HCT116 (cell line): ENCODE measurements at regions not wholly inside any gene's neighbourhood (a gene's known extent, or its start where the extent isn't known, plus 50 kb on each side); places are given as distances from the start of the nearest gene placed in this dataset.

Experiments
- ATAC-seq: fragments of 200-7000 bp; cut with Tn5 transposase; 2 replicates; pipeline ENCODE4 v1.9.1; 2020; ENCODE audit warnings: mild to moderate bottlenecking, moderate library complexity
- BruUV-seq: library from RNA; stranded (reverse); fragments of 400-500 nt; replicated peaks from 2 replicates; lab custom pipeline; 2021; lab: Mats Ljungman, UMichigan
- CTCF ChIA-PET: fragments of 300-600 bp; sonication (Branson Sonifier 250); formaldehyde crosslinking; loops from one replicate; lab custom pipeline; 2021; ENCODE audit warnings: antibody characterized with exemption; lab: Charles Lee
- POLR2A ChIA-PET: fragments of 300-600, 350-600 bp; sonication (Branson Sonifier 250); formaldehyde crosslinking; loops from one replicate; lab custom pipeline; 2021; ENCODE audit warnings: antibody characterized with exemption; lab: Charles Lee
- RAD21 ChIA-PET, 2 experiments: fragments of 300-600 bp; sonication (Branson Sonifier 250); formaldehyde crosslinking; loops; one replicate each; lab custom pipeline; 2023; ENCODE audit warnings: low total read pairs in 2 of 2; ENCODE audit not compliant: uncharacterized antibody in 2 of 2, unreplicated experiment in 2 of 2, low non-redundant PET in 1 of 2; lab: Charles Lee
- DNase-seq: peaks from one replicate; pipeline ENCODE4 v3.0.0-alpha.2; 2010; ENCODE audit warnings: low read depth, low spot score
- H2AFZ ChIP-seq: fragments of 200-600 bp; shearing (Covaris generic), sonication (generic); 2 replicates; pipeline ENCODE4 v1.6.1; 2017; ENCODE audit warnings: low read depth, mixed run types, mixed read lengths, antibody characterized with exemption, low read length; ENCODE audit not compliant: poor library complexity, severe bottlenecking
- H3K27ac ChIP-seq: 2 replicates; pipeline ENCODE4 v1.5.1; 2012; ENCODE audit warnings: low read depth, low read length
- H3K27me3 ChIP-seq: fragments of 200-600 bp; sonication (generic); 2 replicates; pipeline ENCODE4 v1.6.1; 2016; ENCODE audit warnings: mixed run types, low read length, mixed read lengths; ENCODE audit not compliant: insufficient read depth
- H3K36me3 ChIP-seq, 2 experiments: fragments of 200-500 bp in 1 of 2; fragments of 200-600 bp in 1 of 2; sonication (Bioruptor generic) in 1 of 2; sonication (generic) in 1 of 2; 2 replicates each; pipeline versions ENCODE4 v1.5.1 to v1.6.1; 2014 to 2016; ENCODE audit warnings: low read length in 2 of 2, inconsistent platforms in 1 of 2, mixed read lengths in 1 of 2, mixed run types in 1 of 2; ENCODE audit not compliant: insufficient read depth in 2 of 2, control insufficient read depth in 1 of 2
- H3K4me1 ChIP-seq, 2 experiments: fragments of 200-600 bp in 1 of 2; sonication (generic) in 1 of 2; 2 replicates each; pipeline versions ENCODE4 v1.5.1 to v1.6.1; 2012 to 2017; ENCODE audit warnings: low read length in 2 of 2, inconsistent platforms in 1 of 2, mild to moderate bottlenecking in 1 of 2, mixed read lengths in 1 of 2, mixed run types in 1 of 2, moderate library complexity in 1 of 2; ENCODE audit not compliant: insufficient read depth in 2 of 2, control insufficient read depth in 1 of 2
- H3K4me2 ChIP-seq: fragments of 200-600 bp; sonication (generic); 2 replicates; pipeline ENCODE4 v1.6.1; 2017; ENCODE audit warnings: mixed run types, low read length, mixed read lengths
- H3K4me3 ChIP-seq, 2 experiments: fragments of 200-600 bp in 1 of 2; sonication (generic) in 1 of 2; replicated peaks in 1 of 2; 2 replicates each; pipeline ENCODE4 v1.5.1; 2011 to 2016; ENCODE audit warnings: low read length in 2 of 2, control low read depth in 1 of 2, low read depth in 1 of 2, mild to moderate bottlenecking in 1 of 2, mixed read lengths in 1 of 2, mixed run types in 1 of 2
- H3K79me2 ChIP-seq: fragments of 200-600 bp; sonication (generic); 2 replicates; pipeline ENCODE4 v1.6.1; 2017; ENCODE audit warnings: mild to moderate bottlenecking, mixed run types, low read length, moderate library complexity, mixed read lengths; ENCODE audit not compliant: insufficient read depth
- H3K9ac ChIP-seq: fragments of 200-600 bp; sonication (generic); 2 replicates; pipeline ENCODE4 v1.6.1; 2016; ENCODE audit warnings: low read length, mixed read lengths
- H3K9me2 ChIP-seq: fragments of 200-600 bp; sonication (generic), shearing (Covaris generic); 2 replicates; pipeline ENCODE4 v1.6.1; 2017; ENCODE audit warnings: mixed run types, mild to moderate bottlenecking, moderate library complexity; ENCODE audit not compliant: insufficient read depth
- H3K9me3 ChIP-seq, 2 experiments: fragments of 200-500 bp in 1 of 2; fragments of 200-600 bp in 1 of 2; sonication (Bioruptor generic) in 1 of 2; sonication (generic) in 1 of 2; 2 replicates each; pipeline ENCODE4 v1.6.1; 2014 to 2017; ENCODE audit warnings: low read length in 2 of 2, mixed read lengths in 2 of 2, inconsistent platforms in 1 of 2, low read depth in 1 of 2, mild to moderate bottlenecking in 1 of 2, mixed run types in 1 of 2, moderate library complexity in 1 of 2; ENCODE audit not compliant: control insufficient read depth in 1 of 2, insufficient read depth in 1 of 2
- H4K20me1 ChIP-seq: fragments of 200-600 bp; sonication (generic), shearing (Covaris generic); 2 replicates; pipeline ENCODE4 v1.6.1; 2017; ENCODE audit warnings: mixed run types, mild to moderate bottlenecking, moderate library complexity; ENCODE audit not compliant: insufficient read depth
- CBX3 ChIP-seq: IDR thresholded peaks from 2 replicates; pipeline ENCODE4 v1.6.1; 2012; ENCODE audit warnings: low read depth
- CEBPB ChIP-seq: IDR thresholded peaks from 2 replicates; pipeline ENCODE4 v1.6.1; 2012; ENCODE audit warnings: low read depth
- EGR1 ChIP-seq: IDR thresholded peaks from 2 replicates; pipeline ENCODE4 v1.6.1; 2012; ENCODE audit warnings: low read depth
- ELF1 ChIP-seq: IDR thresholded peaks from 2 replicates; pipeline ENCODE4 v1.6.1; 2012; ENCODE audit warnings: low read depth, borderline replicate concordance
- EZH2phosphoT487 ChIP-seq: fragments of 200-600 bp; IDR thresholded peaks from 2 replicates; pipeline ENCODE4 v1.6.1; 2018; ENCODE audit warnings: antibody characterized with exemption, borderline replicate concordance
- FOSL1 ChIP-seq: IDR thresholded peaks from 2 replicates; pipeline ENCODE4 v1.6.1; 2012; ENCODE audit warnings: low read depth
- SRF ChIP-seq: IDR thresholded peaks from 2 replicates; pipeline ENCODE4 v1.6.1; 2012; ENCODE audit warnings: low read depth
- intact Hi-C: fragments of 100-400 bp; cut with micrococcal nuclease; formaldehyde crosslinking; loops from 2 replicates; pipeline ENCODE4 v1.10.0; 2022
- TF ChIP-seq, protein P1 (sequence below): IDR thresholded peaks from 2 replicates; pipeline ENCODE4 v1.6.1; 2011; ENCODE audit warnings: mild to moderate bottlenecking, low read length, moderate library complexity; ENCODE audit not compliant: insufficient replicate concordance; ENCODE audit errors: extremely low read depth

DNA sequence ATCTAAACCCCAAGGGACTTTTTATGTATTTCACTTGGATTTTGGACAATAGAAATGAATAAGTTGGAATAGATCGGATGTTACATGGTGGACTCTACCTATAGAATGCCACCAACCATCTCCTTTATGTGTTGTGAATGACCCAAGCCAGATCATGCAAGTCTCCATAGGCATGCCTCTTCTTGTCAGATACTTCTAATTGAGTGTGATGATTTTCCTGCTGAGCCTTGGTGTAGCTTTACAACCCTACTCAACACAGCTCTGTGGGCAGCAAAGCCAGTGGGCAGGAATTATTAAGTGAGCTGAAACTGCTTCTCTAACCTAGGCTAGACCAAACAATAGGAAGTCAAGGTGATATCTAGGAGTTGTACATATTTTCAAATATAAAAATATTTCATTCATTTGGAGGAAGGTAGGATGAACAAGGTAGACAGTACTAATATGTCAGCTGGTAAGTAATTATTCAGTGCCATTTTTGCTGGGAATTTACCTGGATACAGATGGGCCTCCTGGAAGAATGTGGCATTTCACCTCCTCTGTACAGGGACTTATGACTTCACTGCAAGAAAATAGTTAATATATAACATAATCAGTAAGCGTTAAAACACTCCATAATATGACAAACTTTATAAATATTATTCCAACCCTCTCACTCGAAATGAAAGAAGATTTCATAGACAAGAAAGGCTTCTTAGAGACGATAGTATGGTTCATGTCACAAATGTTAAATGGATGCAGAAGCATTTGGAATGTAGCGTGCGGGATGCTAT lies 298.0 kb upstream of the FAT1 start (continued):
- TF ChIP-seq, protein P1, sequence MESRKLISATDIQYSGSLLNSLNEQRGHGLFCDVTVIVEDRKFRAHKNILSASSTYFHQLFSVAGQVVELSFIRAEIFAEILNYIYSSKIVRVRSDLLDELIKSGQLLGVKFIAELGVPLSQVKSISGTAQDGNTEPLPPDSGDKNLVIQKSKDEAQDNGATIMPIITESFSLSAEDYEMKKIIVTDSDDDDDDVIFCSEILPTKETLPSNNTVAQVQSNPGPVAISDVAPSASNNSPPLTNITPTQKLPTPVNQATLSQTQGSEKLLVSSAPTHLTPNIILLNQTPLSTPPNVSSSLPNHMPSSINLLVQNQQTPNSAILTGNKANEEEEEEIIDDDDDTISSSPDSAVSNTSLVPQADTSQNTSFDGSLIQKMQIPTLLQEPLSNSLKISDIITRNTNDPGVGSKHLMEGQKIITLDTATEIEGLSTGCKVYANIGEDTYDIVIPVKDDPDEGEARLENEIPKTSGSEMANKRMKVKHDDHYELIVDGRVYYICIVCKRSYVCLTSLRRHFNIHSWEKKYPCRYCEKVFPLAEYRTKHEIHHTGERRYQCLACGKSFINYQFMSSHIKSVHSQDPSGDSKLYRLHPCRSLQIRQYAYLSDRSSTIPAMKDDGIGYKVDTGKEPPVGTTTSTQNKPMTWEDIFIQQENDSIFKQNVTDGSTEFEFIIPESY, result no peak
- TF ChIP-seq EGR1 (no peak), CEBPB (no peak)

DNA sequence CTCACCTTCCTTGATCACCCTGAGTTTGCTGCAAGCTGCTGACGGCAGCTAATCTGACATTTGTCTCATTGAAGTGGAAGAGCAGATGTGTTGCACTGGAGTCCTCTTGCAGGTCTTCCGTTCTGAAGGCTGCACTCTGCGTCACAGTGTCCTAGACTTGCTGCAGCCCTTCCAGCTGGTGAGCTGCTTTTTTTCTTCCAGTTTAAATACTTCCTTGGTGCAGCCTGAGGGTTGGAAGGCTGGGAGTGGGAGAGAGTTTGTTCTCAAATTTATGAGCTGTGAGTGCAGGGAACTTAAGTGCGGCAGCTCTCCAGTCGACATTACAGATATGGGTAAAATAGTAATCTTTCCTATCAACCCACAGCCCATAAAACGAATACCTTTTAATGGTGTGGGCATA lies 303.6 kb upstream of the FAT1 start:
- Histone ChIP-seq H3K9ac (no peak overlapping the region), H3K4me1 (no peaks in the 10 kb centered on the region), H3K4me3 (no peak overlapping the region), H3K9me2 (no peaks in the 10 kb centered on the region), H4K20me1 (no peaks in the 10 kb centered on the region), H3K9me3 (0 out of 4 replicates have a peak, but pooled peaks cover 0 to 6% of the 10 kb centered on the region in 2 experiments), H3K36me3 (no peaks in the 10 kb centered on the region), H3K27ac (no peak overlapping the region), H3K4me2 (no peak overlapping the region)
- intact Hi-C loops, result no loop called here
- RAD21 ChIA-PET, result no interaction called here
- no peak for TF ChIP-seq CBX3
- TF ChIP-seq SRF, result no peak
- TF ChIP-seq EZH2phosphoT487, result no peak
- TF ChIP-seq FOSL1, result no peak
- no peak for TF ChIP-seq ELF1
- TF ChIP-seq, all 23 proteins: peak for 0
- Histone ChIP-seq H2AFZ (no peak overlapping the region), H3K27me3 (no peaks in the 10 kb centered on the region), H3K79me2 (no peaks in the 10 kb centered on the region)
- POLR2A ChIA-PET, result no interaction called here
- no peak for ATAC-seq
- CTCF ChIA-PET, result no interaction called here
- no peak for DNase-seq
- BruUV-seq, result no TSS peak
